ENCODE measurements at regions not wholly inside any gene's neighbourhood (a gene's known extent, or its start where the extent isn't known, plus 50 kb on each side); places are given as distances from the start of the nearest gene placed in this dataset.

DNA sequence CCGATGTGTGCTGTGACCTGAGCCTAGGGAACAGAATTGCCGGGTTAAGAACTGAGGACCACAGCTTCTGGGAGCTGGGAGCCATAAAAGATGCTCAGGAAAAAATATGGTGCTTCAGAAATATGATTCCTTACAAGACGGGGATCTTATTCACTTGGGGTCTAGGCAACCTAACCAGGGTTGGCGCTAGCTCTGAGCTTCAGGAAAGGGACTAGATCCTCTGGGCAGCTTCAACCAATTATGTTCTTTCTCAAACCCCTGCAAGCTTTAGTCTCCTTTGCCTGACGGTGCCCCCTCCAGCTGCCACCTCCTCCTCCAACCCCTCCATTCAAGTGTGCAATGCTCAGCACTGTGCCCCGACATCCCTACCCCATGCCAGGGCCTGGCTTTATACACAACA lies 634.1 kb upstream of the CADM1 start:
- H3K4me3 ChIP-seq (ENCODE audit: low read depth, low read length), result no peak overlapping the region
- no peak for DNase-seq (ENCODE audit: low read depth)
- in situ Hi-C loops (cut with HindIII; ENCODE audit: low sequenced_read_pairs), result no loop called here
- TF ChIP-seq, protein P1, sequence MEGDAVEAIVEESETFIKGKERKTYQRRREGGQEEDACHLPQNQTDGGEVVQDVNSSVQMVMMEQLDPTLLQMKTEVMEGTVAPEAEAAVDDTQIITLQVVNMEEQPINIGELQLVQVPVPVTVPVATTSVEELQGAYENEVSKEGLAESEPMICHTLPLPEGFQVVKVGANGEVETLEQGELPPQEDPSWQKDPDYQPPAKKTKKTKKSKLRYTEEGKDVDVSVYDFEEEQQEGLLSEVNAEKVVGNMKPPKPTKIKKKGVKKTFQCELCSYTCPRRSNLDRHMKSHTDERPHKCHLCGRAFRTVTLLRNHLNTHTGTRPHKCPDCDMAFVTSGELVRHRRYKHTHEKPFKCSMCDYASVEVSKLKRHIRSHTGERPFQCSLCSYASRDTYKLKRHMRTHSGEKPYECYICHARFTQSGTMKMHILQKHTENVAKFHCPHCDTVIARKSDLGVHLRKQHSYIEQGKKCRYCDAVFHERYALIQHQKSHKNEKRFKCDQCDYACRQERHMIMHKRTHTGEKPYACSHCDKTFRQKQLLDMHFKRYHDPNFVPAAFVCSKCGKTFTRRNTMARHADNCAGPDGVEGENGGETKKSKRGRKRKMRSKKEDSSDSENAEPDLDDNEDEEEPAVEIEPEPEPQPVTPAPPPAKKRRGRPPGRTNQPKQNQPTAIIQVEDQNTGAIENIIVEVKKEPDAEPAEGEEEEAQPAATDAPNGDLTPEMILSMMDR (IDR thresholded peaks at IDR 0.05; ENCODE audit: low read depth, low read length, missing control alignments), result no peak

DNA sequence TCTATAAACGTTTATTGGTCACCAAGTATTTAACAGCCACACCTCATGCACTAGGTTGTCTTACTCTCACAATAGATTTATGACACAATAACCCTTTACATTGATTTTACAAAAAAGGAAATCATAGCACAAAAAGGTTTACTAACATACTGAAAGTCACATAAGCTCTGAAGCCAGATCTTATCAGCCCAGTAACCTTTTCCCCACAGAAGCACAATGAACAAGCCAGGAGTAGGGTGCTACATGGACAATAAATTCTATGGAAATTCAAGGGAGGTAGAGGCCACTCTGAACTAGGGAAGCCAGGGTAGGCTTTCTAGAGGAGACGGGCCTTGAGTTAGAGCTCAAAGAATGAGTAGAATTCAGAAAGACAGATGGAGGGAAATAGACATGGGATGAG lies 633.5 kb upstream of the CADM1 start:
- DNase-seq (ENCODE audit: low read depth), result no peak
- in situ Hi-C loops (cut with HindIII; ENCODE audit: low sequenced_read_pairs), result no loop called here
- H3K4me3 ChIP-seq (ENCODE audit: low read depth, low read length), result no peak overlapping the region
- TF ChIP-seq, protein P1 (IDR thresholded peaks at IDR 0.05; ENCODE audit: low read depth, low read length, missing control alignments), result no peak

DNA sequence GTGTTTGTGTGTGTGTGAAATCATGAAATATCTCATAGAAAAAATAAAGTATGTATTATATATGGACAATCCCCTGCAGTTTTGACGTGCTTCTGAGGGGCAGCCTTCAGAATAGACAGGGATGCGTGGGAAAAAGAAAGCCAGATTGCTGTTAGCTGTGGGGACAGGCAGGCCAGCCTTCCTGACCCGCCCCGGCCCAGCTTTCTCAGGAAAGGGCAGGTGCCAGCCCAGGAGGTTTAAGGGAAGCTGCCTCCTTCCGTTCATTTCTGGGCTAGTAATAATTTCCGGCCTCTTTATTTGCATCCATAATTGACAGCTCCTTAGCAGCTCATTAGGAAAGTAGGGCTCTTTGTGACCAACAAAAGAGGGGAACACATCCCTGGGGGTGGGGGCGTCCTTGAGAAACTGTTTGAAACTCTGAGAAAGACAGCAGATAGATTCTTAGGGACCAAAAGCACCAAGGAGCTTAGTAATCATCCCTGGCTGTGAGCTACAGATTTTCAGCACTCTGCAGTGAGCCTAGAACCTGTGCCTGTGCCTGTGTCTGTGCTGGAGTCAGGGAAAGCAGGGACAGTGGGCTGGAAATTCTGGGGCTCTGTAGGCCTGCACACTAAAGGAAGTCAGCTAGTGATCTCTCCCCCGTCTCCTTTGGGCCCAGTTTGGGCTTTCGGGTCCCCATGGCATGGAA lies 632.9 kb upstream of the CADM1 start:
- in situ Hi-C loops (cut with HindIII; ENCODE audit: low sequenced_read_pairs), result no loop called here
- no peak overlapping the region for H3K4me3 ChIP-seq (ENCODE audit: low read depth, low read length)
- DNase-seq (ENCODE audit: low read depth), result no peak
- TF ChIP-seq, protein P1 (IDR thresholded peaks at IDR 0.05; ENCODE audit: low read depth, low read length, missing control alignments), result no peak

DNA sequence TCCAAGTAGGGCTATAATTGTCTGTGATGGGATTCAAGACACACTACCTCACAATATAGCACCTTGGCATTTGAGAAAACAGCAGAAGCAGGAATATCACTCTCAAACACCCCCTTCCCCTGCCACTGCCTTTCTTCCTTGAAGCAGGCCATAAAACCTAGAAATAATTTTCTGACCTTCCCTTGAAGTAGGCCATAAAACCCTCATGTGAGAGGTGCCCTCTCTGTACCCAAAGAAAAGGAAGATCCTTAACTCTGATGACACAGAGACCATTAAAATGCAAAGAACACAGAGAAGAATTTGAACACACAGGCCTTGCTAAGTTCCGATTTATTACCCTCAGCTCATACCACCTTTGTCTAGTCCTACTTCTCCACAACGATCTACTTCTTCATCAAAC lies 631.7 kb upstream of the CADM1 start:
- in situ Hi-C loops (cut with HindIII; ENCODE audit: low sequenced_read_pairs), result no loop called here
- no peak overlapping the region for H3K4me3 ChIP-seq (ENCODE audit: low read depth, low read length)
- no peak for DNase-seq (ENCODE audit: low read depth)
- TF ChIP-seq, protein P1 (IDR thresholded peaks at IDR 0.05; ENCODE audit: low read depth, low read length, missing control alignments), result no peak

DNA sequence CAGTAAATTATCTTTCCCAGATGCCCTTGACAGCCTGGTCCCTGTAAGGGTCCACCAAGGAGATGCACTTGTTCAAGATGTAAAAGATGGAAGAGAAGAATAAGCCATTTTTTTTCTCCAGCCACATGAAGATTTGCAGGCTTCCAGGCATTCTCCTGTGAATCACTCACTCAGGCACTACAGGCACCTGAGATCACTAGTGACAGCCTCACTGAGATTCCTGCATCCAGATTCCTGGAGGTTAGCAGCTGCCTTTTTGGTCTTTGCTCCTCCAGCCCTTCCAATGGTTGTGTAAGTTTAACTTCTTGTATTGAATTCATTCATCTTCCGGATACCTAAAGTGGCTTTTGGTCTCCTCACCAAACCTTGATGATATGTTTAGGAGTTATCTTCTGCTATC lies 630.2 kb upstream of the CADM1 start:
- no peak for DNase-seq (ENCODE audit: low read depth)
- no peak overlapping the region for H3K4me3 ChIP-seq (ENCODE audit: low read depth, low read length)
- in situ Hi-C loops (cut with HindIII; ENCODE audit: low sequenced_read_pairs), result no loop called here
- TF ChIP-seq, protein P1 (IDR thresholded peaks at IDR 0.05; ENCODE audit: low read depth, low read length, missing control alignments), result no peak

DNA sequence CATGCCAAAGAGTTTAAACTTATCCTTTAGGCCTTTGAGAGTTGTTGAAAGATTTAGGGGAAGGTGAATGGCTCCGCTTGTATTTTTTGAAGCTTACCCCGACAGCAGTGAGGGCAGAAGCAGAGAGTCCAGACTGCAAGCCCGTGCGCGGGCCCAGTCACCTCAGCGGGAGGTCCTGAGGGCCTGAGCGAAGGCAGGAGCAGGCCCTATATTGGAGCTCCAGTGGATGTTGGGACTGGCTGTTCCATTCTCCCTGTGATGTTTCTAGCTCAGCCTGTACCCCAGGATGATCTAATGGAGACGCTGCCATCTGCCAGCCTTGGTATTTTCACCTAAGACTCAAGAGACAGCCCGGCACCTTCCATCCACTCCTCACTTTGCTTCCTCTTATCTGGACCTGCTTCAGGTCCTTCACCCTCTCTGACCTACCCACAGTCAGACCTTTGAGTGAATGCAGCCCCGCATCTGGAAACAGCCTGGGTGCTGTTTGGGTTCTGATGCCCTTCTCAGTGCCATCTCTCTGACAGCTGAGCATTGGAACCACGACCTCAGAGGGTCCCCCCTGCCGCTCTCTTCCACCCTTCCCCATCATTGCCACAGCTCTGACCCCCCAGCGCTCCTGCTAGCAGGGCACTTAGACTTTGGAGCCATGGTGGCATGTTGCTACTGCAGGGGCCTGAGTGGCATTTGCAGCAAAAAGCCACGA lies 628.2 kb upstream of the CADM1 start:
- in situ Hi-C loops (cut with HindIII; ENCODE audit: low sequenced_read_pairs), result no loop called here
- DNase-seq (ENCODE audit: low read depth), result no peak
- H3K4me3 ChIP-seq (ENCODE audit: low read depth, low read length), result no peak overlapping the region
- TF ChIP-seq, protein P1 (IDR thresholded peaks at IDR 0.05; ENCODE audit: low read depth, low read length, missing control alignments), result no peak
